GM12873 (cell line): ENCODE measurements at regions not wholly inside any gene's neighbourhood (a gene's known extent, or its start where the extent isn't known, plus 50 kb on each side); places are given as distances from the start of the nearest gene placed in this dataset.

Source experiments
- CTCF ChIP-seq: IDR thresholded peaks from 2 replicates; pipeline ENCODE4 v1.5.1; 2012; ENCODE audit warnings: low read depth, mild to moderate bottlenecking, moderate library complexity, low read length, control low read depth; ENCODE audit not compliant: insufficient read depth; ENCODE audit errors: missing control alignments

- no peak for TF ChIP-seq CTCF
Measured at GRCh38 chr5:29379619-29380018, 1813.9 kb upstream of the CDH6 start.

- TF ChIP-seq CTCF = no peak
Measured at GRCh38 chr5:29378104-29378503, 1815.4 kb upstream of the CDH6 start.

- TF ChIP-seq CTCF = no peak
Measured at GRCh38 chr5:29370248-29370647, 1823.2 kb upstream of the CDH6 start.

GRCh38 chr5:29367176-29367833, 1826.2 kb upstream of the CDH6 start:
- TF ChIP-seq CTCF = no peak

GRCh38 chr5:29351170-29351569, 1842.3 kb upstream of the CDH6 start:
- no peak for TF ChIP-seq CTCF

- TF ChIP-seq CTCF = no peak
Measured at GRCh38 chr5:29337030-29337429, 1856.5 kb upstream of the CDH6 start.

- no peak for TF ChIP-seq CTCF
Measured at GRCh38 chr5:29321591-29321990, 1871.9 kb upstream of the CDH6 start.

GRCh38 chr5:29309359-29309758, 1884.1 kb upstream of the CDH6 start:
- TF ChIP-seq CTCF = no peak
